Fibroblast of the aortic adventitia (primary cell): ENCODE measurements at regions not wholly inside any gene's neighbourhood (a gene's known extent, or its start where the extent isn't known, plus 50 kb on each side); places are given as distances from the start of the nearest gene placed in this dataset.

Source experiments
- DNase-seq: peaks from one replicate; pipeline ENCODE4 v3.0.0-alpha.2; 2010; ENCODE audit warnings: low read depth
- H3K4me3 ChIP-seq: 2 replicates; pipeline ENCODE4 v1.5.1; 2011; ENCODE audit warnings: low read depth, mild to moderate bottlenecking, control low read depth, low read length, moderate library complexity
- TF ChIP-seq, protein P1 (sequence below): IDR thresholded peaks from 2 replicates; pipeline ENCODE4 v1.5.1; 2011; ENCODE audit warnings: mild to moderate bottlenecking, low read length, control low read depth, inconsistent platforms; ENCODE audit not compliant: insufficient read depth

DNA sequence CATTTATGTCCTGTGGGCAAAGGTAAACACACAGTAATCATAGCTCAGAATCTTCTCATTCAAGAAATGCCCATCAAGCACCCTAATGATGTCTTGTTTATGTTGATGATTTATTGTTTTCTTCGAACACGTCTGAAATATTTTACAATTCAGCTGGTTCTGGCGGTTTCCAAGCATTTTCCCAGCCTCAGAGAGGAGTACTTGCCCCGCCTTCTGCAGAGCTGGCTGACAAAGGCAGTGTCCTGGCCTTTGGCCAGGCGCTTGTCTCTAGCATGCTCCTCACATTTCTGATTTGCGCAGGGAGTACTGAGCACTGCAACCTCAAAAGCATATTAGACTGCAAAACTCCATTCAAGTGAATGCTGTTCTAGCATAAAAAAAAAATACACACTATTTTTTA is 314.2 kb upstream of the GNAI1 start:
- no peak overlapping the region for H3K4me3 ChIP-seq
- TF ChIP-seq, protein P1, sequence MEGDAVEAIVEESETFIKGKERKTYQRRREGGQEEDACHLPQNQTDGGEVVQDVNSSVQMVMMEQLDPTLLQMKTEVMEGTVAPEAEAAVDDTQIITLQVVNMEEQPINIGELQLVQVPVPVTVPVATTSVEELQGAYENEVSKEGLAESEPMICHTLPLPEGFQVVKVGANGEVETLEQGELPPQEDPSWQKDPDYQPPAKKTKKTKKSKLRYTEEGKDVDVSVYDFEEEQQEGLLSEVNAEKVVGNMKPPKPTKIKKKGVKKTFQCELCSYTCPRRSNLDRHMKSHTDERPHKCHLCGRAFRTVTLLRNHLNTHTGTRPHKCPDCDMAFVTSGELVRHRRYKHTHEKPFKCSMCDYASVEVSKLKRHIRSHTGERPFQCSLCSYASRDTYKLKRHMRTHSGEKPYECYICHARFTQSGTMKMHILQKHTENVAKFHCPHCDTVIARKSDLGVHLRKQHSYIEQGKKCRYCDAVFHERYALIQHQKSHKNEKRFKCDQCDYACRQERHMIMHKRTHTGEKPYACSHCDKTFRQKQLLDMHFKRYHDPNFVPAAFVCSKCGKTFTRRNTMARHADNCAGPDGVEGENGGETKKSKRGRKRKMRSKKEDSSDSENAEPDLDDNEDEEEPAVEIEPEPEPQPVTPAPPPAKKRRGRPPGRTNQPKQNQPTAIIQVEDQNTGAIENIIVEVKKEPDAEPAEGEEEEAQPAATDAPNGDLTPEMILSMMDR, result no peak
- DNase-seq, result peak; percentile 76

DNA sequence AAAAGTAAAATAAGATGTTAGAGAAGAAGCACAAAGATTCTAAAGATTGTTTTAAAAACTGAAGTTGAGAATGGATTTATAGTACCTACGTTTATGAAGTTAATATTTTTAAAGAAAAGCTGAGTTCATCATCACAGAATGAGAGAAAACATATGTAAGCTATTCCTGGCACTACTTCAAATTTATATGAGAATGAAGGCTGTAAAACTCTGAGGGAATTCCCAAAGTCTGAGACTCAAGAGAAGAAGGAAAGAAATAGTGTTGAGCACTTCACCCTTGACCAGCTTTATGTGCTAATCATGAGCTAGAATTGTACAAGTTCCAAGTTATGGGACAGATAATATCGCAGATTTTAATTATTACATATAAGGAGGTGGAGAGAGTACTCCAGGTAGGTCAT is 323.7 kb upstream of the GNAI1 start:
- H3K4me3 ChIP-seq, result no peak overlapping the region
- TF ChIP-seq, protein P1, result no peak
- no peak for DNase-seq

DNA sequence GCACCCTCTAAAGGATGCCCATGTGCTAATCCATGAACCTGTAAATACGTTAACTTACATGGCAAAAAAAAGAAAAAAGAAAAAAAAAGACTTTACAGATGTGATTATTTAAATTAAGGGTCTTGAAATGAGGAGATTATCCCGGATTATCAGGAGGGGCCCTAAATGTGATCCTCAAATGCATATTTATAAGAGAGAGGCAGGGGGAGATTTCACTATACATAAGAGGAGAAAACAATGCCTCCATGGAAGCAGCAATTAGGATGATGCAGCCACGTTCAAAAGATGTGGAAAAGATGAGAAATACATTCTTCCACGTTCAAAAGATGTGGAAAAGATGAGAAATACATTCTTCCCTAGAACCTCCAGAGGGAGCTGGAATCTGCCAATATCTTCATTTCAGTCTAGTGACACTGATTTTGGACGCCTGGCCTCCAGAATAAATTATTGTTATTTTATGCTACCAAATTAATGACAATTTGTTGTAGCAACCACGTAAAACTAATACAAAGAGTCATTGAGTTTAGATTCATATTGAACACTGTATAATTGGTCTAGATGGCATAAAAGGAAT is 328.4 kb upstream of the GNAI1 start:
- TF ChIP-seq, protein P1, result peak; percentile 56
- DNase-seq, result peak; percentile 70

DNA sequence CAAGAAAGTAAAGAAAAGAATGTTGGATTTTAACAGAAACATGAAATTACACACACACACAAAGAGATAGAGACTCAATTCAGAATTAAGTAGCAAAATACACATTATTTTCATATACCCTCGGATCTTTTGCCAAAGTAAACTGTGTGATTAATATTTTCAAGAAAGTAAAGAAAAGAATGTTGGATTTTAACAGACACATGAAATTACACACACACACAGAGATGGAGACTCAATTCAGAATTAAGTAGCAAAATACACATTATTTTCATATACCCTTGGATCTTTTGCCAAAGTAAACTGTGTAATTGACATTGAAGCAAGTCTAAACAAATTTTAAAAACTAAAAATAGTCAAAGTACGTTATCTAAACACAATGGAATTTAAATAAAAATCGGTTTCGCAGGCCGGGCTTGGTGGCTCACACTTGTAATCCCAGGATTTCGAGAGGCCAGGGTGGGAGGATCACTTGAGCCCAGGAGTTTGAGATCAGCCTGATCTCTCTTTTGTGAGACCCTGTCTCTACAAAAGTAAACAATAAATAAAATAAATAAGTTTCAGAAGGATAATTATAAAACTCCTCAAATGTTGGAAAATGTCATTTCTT is 337.3 kb upstream of the MAGI2 start:
- TF ChIP-seq, protein P1, result no peak
- no peak overlapping the region for H3K4me3 ChIP-seq
- DNase-seq, result no peak

More for the DNA sequence above, 328.4 kb upstream of the GNAI1 start:
- H3K4me3 ChIP-seq, result no peak overlapping the region

- DNase-seq, result peak; percentile 89
- TF ChIP-seq, protein P1, result no peak
- H3K4me3 ChIP-seq, result no peak overlapping the region
These were observed 336.3 kb upstream of the MAGI2 start for GRCh38 chr7:79789584-79790345.

- H3K4me3 ChIP-seq, result no peak overlapping the region
- DNase-seq, result peak; percentile 51
These were observed 334.2 kb upstream of the MAGI2 start for GRCh38 chr7:79787623-79788022.

More at GRCh38 chr7:79787623-79788022, 334.2 kb upstream of the MAGI2 start:
- TF ChIP-seq, protein P1, result no peak
